Esophagus muscularis mucosa (tissue), 4 donors: ENCODE measurements at regions not wholly inside any gene's neighbourhood (a gene's known extent, or its start where the extent isn't known, plus 50 kb on each side); places are given as distances from the start of the nearest gene placed in this dataset.

Experiments used
- DNase-seq: peaks from one replicate; pipeline ENCODE4 v3.0.0-alpha.2; 2017; ENCODE audit errors: extremely low spot score
- H3K27ac ChIP-seq, 4 donors: fragments of 200-600 bp; sonication (generic); replicated peaks in 1 of 4; 1 replicate in 3 of 4; 2 replicates in 1 of 4; pipeline ENCODE4 v1.5.1; 2016 to 2019; ENCODE audit warnings: mild to moderate bottlenecking in 1 of 4
- H3K27me3 ChIP-seq, 4 donors: fragments of 200-600 bp; sonication (generic); one replicate each; pipeline versions ENCODE4 v1.5.1 to v1.6.0; 2016 to 2019
- H3K36me3 ChIP-seq, 4 donors: fragments of 200-600 bp; sonication (generic); one replicate each; pipeline ENCODE4 v1.5.1; 2016 to 2019
- H3K4me1 ChIP-seq, 4 donors: fragments of 200-600 bp; sonication (generic); one replicate each; pipeline ENCODE4 v1.5.1; 2016 to 2019
- H3K4me3 ChIP-seq, 4 donors: fragments of 200-600 bp; sonication (generic); 1 replicate in 2 of 4; 2 replicates in 2 of 4; pipeline ENCODE4 v1.5.1; 2016 to 2019; ENCODE audit warnings: mild to moderate bottlenecking in 4 of 4, moderate library complexity in 1 of 4
- H3K9me3 ChIP-seq, 4 donors: fragments of 200-600 bp; sonication (generic); 1 replicate in 3 of 4; 2 replicates in 1 of 4; pipeline ENCODE4 v1.5.1; 2016 to 2019
- EP300 ChIP-seq: sonication (generic); formaldehyde crosslinking; IDR thresholded peaks from one replicate; pipeline ENCODE4 v1.6.1; 2017; ENCODE audit warnings: antibody characterized with exemption
- POLR2A ChIP-seq: fragments of 450-650 bp; IDR thresholded peaks from one replicate; pipeline ENCODE4 v1.6.1; 2017; ENCODE audit warnings: antibody characterized with exemption, moderate library complexity, mild to moderate bottlenecking, low read depth
- POLR2AphosphoS5 ChIP-seq, 2 donors: sonication (generic); formaldehyde crosslinking; IDR thresholded peaks; one replicate each; pipeline ENCODE4 v1.6.1; 2017; ENCODE audit warnings: antibody characterized with exemption in 2 of 2
- WGBS: methylation state at CpG from one replicate; pipeline ENCODE4 v1.1.5; 2018; 5-methylcytosine and 5-hydroxymethylcytosine counted together
- intact Hi-C: fragments of 100-400 bp; cut with DNase I; formaldehyde crosslinking; loops from one replicate; pipeline ENCODE4 v1.15.1; 2023
- TF ChIP-seq, protein P1 (sequence below), 3 experiments: fragments of 200-600 bp in 2 of 3; fragments of 450-650 bp in 1 of 3; sonication (generic) in 2 of 3; IDR thresholded peaks; one replicate each; pipeline ENCODE4 v1.5.1; 2017 to 2019; ENCODE audit warnings: antibody characterized with exemption in 3 of 3, mild to moderate bottlenecking in 2 of 3, moderate library complexity in 1 of 3

DNA sequence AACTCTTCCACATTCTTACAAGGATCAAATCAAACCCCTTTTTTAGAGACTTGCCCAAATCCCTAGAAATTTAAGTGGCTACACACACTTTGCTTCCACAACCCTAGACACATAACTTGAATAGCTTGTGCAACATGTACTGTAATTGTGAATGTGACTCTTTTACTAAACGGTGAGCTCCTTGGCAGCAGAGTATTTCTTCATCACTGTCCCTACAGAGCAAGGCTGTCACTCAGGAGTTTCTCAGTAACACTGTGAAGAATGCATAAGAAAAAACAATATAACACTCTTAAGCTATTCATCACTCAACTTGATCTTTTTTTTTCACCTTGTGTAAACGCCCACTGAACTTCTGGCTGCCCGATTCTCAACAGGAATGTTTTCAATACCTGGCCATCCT lies 53.8 kb upstream of the ADAMTS18 start:
- intact Hi-C loops: no loop called here
- Histone ChIP-seq H3K4me1 (no peaks in the 10 kb centered on the region), H3K9me3 (no peaks in the 10 kb centered on the region), H3K27ac (no peak overlapping the region), H3K36me3 (no peaks in the 10 kb centered on the region), H3K4me3 (no peak overlapping the region), H3K27me3 (no peaks in the 10 kb centered on the region)
- DNase-seq: no peak
- TF ChIP-seq POLR2A: no peak
- no peak for TF ChIP-seq EP300
- TF ChIP-seq, protein P1, sequence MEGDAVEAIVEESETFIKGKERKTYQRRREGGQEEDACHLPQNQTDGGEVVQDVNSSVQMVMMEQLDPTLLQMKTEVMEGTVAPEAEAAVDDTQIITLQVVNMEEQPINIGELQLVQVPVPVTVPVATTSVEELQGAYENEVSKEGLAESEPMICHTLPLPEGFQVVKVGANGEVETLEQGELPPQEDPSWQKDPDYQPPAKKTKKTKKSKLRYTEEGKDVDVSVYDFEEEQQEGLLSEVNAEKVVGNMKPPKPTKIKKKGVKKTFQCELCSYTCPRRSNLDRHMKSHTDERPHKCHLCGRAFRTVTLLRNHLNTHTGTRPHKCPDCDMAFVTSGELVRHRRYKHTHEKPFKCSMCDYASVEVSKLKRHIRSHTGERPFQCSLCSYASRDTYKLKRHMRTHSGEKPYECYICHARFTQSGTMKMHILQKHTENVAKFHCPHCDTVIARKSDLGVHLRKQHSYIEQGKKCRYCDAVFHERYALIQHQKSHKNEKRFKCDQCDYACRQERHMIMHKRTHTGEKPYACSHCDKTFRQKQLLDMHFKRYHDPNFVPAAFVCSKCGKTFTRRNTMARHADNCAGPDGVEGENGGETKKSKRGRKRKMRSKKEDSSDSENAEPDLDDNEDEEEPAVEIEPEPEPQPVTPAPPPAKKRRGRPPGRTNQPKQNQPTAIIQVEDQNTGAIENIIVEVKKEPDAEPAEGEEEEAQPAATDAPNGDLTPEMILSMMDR (IDR thresholded peaks at IDR 0.05): no peak
- TF ChIP-seq POLR2AphosphoS5 (IDR thresholded peaks at IDR 0.05): no peak
- WGBS: 23% methylated on average over 3 of the region's 3 CpGs

DNA sequence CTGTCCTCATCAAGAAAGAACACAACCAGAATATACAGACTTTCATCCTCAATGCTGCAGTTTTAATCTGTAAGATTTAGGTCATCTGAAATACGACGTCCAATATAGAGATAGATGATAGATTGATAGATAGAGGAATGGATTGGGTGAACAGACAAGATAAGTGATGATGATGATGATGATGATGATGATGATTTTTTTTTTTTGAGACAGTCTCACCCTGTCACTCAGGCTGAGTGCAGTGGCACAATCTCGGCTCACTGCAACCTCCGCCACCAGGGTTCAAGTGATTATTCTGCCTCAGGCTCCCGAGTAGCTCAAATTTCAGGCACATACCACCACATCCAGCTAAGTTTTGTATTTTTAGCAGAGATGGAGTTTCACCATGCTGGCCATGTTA lies 56.3 kb upstream of the ADAMTS18 start:
- H3K27ac ChIP-seq: no peak overlapping the region
- H3K27me3 ChIP-seq: no peaks in the 10 kb centered on the region
- intact Hi-C loops: no loop called here
- no peak for DNase-seq
- H3K9me3 ChIP-seq: no peaks in the 10 kb centered on the region
- no peaks in the 10 kb centered on the region for H3K4me1 ChIP-seq
- H3K36me3 ChIP-seq: no peaks in the 10 kb centered on the region
- H3K4me3 ChIP-seq: no peak overlapping the region
- WGBS: 81% methylated on average over 5 of the region's 5 CpGs
- no peak for TF ChIP-seq POLR2A

DNA sequence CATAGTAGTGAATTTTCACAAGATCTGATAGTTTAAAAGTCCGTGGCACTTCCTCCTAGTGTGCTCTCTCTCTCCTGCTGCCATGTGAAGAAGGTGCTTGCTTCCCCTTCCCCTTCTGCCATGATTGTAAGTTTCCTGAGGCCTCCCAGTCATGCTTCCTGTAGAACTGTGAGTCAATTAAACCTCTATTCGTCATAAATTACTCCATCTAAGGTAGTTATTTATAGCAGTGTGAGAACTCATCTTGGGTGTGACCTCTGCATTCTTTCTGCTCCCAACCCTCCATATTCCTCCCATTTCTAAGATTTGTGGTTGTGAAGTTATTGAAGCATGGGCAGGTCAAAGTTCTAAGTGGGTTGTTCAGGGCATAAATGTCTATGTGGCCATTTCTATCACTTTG lies 62.1 kb upstream of the ADAMTS18 start:
- Histone ChIP-seq H3K4me1 (peaks cover 0 to 3% (median 0%) of the 10 kb centered on the region in 4 donors), H3K9me3 (no peaks in the 10 kb centered on the region), H3K27me3 (peaks cover 0 to 6% (median 0%) of the 10 kb centered on the region in 4 donors), H3K27ac (no peak overlapping the region), H3K36me3 (no peaks in the 10 kb centered on the region), H3K4me3 (no peak overlapping the region)
- intact Hi-C loops: no loop called here
- WGBS: 60% methylated on average over 2 of the region's 2 CpGs
- TF ChIP-seq POLR2AphosphoS5 (IDR thresholded peaks at IDR 0.05) (no peak), EP300 (no peak), POLR2A (no peak)
- TF ChIP-seq, protein P1 (IDR thresholded peaks at IDR 0.05): no peak
- no peak for DNase-seq

DNA sequence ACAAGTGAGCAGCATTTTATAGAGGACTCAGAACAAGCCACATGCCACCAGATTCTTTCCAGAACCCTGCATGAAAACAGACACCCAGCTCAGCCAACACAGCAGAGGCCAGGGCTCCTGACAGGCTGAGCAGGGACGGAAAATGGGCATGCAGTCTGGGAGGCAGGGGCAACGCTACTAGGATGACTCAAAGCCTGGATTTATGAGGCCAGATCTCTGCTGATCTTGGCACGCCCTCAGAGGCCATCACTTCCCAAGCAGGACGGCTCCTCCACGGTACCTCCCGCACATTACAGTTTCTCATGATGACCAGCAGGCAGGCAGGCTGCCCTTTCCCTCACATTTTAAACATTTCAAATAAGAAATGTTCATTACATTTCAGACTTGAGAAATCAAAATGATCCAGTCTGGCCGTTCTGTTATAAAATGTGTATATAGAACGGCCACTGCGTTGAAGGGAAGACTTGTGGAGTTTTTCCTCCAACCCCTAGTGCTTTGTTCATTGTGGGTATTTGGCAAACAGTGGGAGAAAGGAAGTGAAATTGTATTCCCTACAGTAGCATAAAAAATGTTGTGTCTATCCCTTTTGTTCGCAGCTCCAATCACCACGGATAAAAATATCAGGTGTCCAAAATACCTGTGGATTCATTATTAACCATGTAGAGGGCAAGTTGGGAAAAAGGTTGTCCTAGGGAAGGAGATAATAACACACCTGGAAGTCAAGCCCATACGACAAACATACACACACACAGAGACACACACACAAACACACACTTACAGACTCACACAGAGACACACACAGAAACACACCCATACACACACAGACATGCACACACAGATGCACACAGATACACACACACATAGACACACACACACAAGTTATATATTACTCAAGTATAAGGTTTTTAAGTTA lies 64.8 kb upstream of the ADAMTS18 start:
- TF ChIP-seq, protein P1 (IDR thresholded peaks at IDR 0.05): no peak
- TF ChIP-seq EP300 (no peak), POLR2A (no peak), POLR2AphosphoS5 (IDR thresholded peaks at IDR 0.05) (no peak)
- 42% methylated on average over 10 of the region's 12 CpGs for WGBS
- Histone ChIP-seq H3K9me3 (no peaks in the 10 kb centered on the region), H3K4me1 (peaks cover 0 to 3% (median 0%) of the 10 kb centered on the region in 4 donors), H3K27me3 (peaks cover 0 to 6% (median 0%) of the 10 kb centered on the region in 4 donors), H3K4me3 (no peak overlapping the region), H3K36me3 (no peaks in the 10 kb centered on the region), H3K27ac (no peak overlapping the region)
- intact Hi-C loops: no loop called here
- DNase-seq: no peak

DNA sequence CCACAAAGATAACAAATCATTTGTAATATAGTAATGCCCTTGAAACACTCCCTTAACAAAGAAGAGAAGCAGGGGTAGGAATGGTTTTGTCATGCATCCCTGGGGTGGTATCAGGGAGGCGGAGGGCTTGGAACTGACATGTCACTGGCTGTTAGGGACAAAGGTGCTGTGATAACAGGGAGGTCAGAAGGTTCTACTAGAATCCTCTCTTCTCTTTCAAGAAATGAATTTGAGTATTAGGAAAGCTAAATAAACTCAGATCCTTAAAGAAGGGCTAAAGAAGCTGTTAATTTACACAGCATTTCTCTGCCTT lies 65.4 kb upstream of the ADAMTS18 start:
- peaks cover 0 to 4% (median 0%) of the 10 kb centered on the region in 4 donors for H3K9me3 ChIP-seq
- 100% methylated on average over 1 of the region's 1 CpG for WGBS
- peaks cover 0 to 6% (median 0%) of the 10 kb centered on the region in 4 donors for H3K27me3 ChIP-seq
- DNase-seq: no peak
- no peak overlapping the region for H3K4me3 ChIP-seq
- intact Hi-C loops: no loop called here
- no peak overlapping the region for H3K27ac ChIP-seq
- H3K36me3 ChIP-seq: no peaks in the 10 kb centered on the region
- peaks cover 0 to 3% (median 0%) of the 10 kb centered on the region in 4 donors for H3K4me1 ChIP-seq
- TF ChIP-seq POLR2AphosphoS5 (IDR thresholded peaks at IDR 0.05) (no peak), EP300 (no peak)
- TF ChIP-seq, protein P1 (IDR thresholded peaks at IDR 0.05): no peak
